ENCODE measurements at regions not wholly inside any gene's neighbourhood (a gene's known extent, or its start where the extent isn't known, plus 50 kb on each side); places are given as distances from the start of the nearest gene placed in this dataset.

GRCh38 chr16:48961546-48961945 is 320.1 kb downstream of the CBLN1 start:
- TF ChIP-seq CTCF (IDR thresholded peaks at IDR 0.05; ENCODE audit: low read depth, low read length, missing input control) (no peak), MAX (IDR thresholded peaks at IDR 0.05) (no peak), EGR1 (IDR thresholded peaks at IDR 0.05; ENCODE audit: low read depth in 2 of 2) (no peak), REST (IDR thresholded peaks at IDR 0.05) (no peak), YY1 (IDR thresholded peaks at IDR 0.05) (no peak)
